Mesendoderm (in vitro differentiated cells): ENCODE measurements at regions not wholly inside any gene's neighbourhood (a gene's known extent, or its start where the extent isn't known, plus 50 kb on each side); places are given as distances from the start of the nearest gene placed in this dataset.
A peak's percentile ranks its signal among the peaks of the same experiment; 100 is the strongest.
"Not testable (repeated sequence)": the region's sequence is repeated elsewhere in the genome, so short reads cannot be mapped to it uniquely, and the experiment has no call there.

ENCODE experiments used
- DNase-seq: peaks from one replicate; pipeline ENCODE4 v3.0.0; 2013
- H2AK5ac ChIP-seq: 2 replicates; pipeline ENCODE4 v1.6.1; 2013; ENCODE audit warnings: low read length, inconsistent platforms
- H2BK120ac ChIP-seq: 2 replicates; pipeline ENCODE4 v1.6.1; 2013; ENCODE audit warnings: low read depth, mild to moderate bottlenecking, low read length, moderate library complexity, mixed read lengths
- H2BK15ac ChIP-seq: replicated peaks from 2 replicates; pipeline ENCODE4 v1.6.1; 2013; ENCODE audit warnings: low read depth, mild to moderate bottlenecking, moderate library complexity
- H2BK5ac ChIP-seq: 2 replicates; pipeline ENCODE4 v1.6.1; 2013; ENCODE audit warnings: low read length, inconsistent platforms
- H3K18ac ChIP-seq: 2 replicates; pipeline ENCODE4 v1.6.1; 2013; ENCODE audit warnings: mild to moderate bottlenecking, low read length, mixed read lengths
- H3K23ac ChIP-seq: one replicate; pipeline ENCODE4 v1.6.1; 2013; ENCODE audit warnings: low read length
- H3K27ac ChIP-seq: 2 replicates; pipeline ENCODE4 v1.5.1; 2013; ENCODE audit warnings: low read depth, mild to moderate bottlenecking, inconsistent platforms, low read length, moderate library complexity
- H3K27me3 ChIP-seq: 2 replicates; pipeline ENCODE4 v1.6.1; 2013; ENCODE audit warnings: low read length, control low read depth, mild to moderate bottlenecking, inconsistent platforms; ENCODE audit not compliant: insufficient read depth, poor library complexity
- H3K36me3 ChIP-seq: 2 replicates; pipeline ENCODE4 v1.6.1; 2013; ENCODE audit warnings: low read length, inconsistent platforms; ENCODE audit not compliant: control insufficient read depth, insufficient read depth
- H3K4ac ChIP-seq: one replicate; pipeline ENCODE4 v1.6.1; 2013; ENCODE audit warnings: low read depth, mild to moderate bottlenecking, low read length, moderate library complexity
- H3K4me1 ChIP-seq: 2 replicates; pipeline ENCODE4 v1.6.1; 2013; ENCODE audit warnings: low read depth, low read length, inconsistent platforms; ENCODE audit not compliant: control insufficient read depth
- H3K4me2 ChIP-seq: 2 replicates; pipeline ENCODE4 v1.6.1; 2013; ENCODE audit warnings: low read length
- H3K4me3 ChIP-seq: 2 replicates; pipeline ENCODE4 v1.5.1; 2013; ENCODE audit warnings: mild to moderate bottlenecking, low read length
- H3K56ac ChIP-seq: one replicate; pipeline ENCODE4 v1.6.1; 2013; ENCODE audit warnings: low read length
- H3K79me1 ChIP-seq: 2 replicates; pipeline ENCODE4 v1.6.1; 2013; ENCODE audit warnings: low read length, inconsistent platforms
- H3K79me2 ChIP-seq: 2 replicates; pipeline ENCODE4 v1.6.1; 2013; ENCODE audit warnings: mild to moderate bottlenecking, low read length; ENCODE audit not compliant: control insufficient read depth, insufficient read depth
- H3K9ac ChIP-seq: 2 replicates; pipeline ENCODE4 v1.6.1; 2013; ENCODE audit warnings: low read length, inconsistent platforms
- H4K5ac ChIP-seq: one replicate; pipeline ENCODE4 v1.6.1; 2013; ENCODE audit warnings: low read length
- H4K8ac ChIP-seq: one replicate; pipeline ENCODE4 v1.6.1; 2013; ENCODE audit warnings: low read depth, mild to moderate bottlenecking, control low read depth, low read length, moderate library complexity
- whole genome bisulfite sequencing: extraction: QIAGEN DNeasy Blood & Tissue Kit; methylation state at CpG from one replicate; pipeline ENCODE4 v1.1.7; 2013; ENCODE audit warnings: low lambda C conversion rate, missing lambda C conversion rate; ENCODE audit not compliant: insufficient coverage; ENCODE audit errors: extremely low coverage; 5-methylcytosine and 5-hydroxymethylcytosine counted together

DNA sequence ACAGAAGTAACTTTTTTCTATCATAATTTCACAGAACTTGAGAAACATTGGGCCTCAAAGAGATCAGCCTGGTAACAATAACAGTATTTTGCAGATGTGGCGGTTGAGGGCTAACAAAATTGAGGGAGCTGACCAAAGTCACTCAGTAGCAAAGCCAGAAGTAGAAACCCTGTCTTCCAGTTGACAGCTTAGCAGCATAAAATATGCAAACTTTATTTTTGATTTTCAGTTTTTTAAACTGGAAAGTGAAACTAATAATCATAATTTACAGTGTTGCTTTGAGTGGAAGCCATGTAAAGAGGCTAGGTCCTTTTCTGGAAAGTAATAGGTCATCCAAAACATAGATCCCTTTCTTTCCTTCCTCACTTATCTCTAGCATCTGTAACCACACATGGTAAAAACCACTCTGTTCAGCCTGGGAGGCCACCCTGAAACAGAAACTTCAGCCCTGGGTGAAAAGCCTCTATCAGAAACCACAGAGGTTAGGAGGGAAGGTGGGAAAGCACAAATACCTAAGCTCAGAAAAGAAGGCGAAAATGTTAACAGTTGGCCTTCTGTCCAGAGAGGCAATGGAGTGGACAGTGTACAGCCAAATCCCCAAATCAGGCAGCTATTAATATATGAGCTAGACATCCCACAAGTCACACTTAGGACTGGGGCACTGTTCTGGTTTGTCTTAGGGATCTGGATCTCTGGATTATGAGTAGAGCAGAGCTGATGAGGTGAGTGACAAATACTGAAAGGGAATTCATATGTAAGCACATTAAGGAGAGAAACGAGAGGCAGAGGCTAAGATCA, 61.1 kb upstream of the ARSJ start:
- Histone ChIP-seq H3K4me2 (no peak overlapping the region), H3K79me1 (no peaks in the 10 kb centered on the region), H4K8ac (no peak overlapping the region), H3K4me1 (no peaks in the 10 kb centered on the region), H3K36me3 (no peaks in the 10 kb centered on the region), H3K27me3 (no peaks in the 10 kb centered on the region), H3K4ac (no peak overlapping the region), H3K9ac (no peak overlapping the region), H2BK15ac (no peak overlapping the region), H2AK5ac (no peak overlapping the region), H3K79me2 (no peaks in the 10 kb centered on the region), H2BK5ac (no peak overlapping the region), H3K23ac (no peak overlapping the region), H4K5ac (no peak overlapping the region), H3K18ac (no peak overlapping the region), H3K4me3 (no peak overlapping the region), H2BK120ac (no peak overlapping the region), H3K56ac (no peak overlapping the region), H3K27ac (no peak overlapping the region)
- WGBS: no CpG with 5 or more reads among the region's 3 CpGs
- DNase-seq: peak; percentile 15

DNA sequence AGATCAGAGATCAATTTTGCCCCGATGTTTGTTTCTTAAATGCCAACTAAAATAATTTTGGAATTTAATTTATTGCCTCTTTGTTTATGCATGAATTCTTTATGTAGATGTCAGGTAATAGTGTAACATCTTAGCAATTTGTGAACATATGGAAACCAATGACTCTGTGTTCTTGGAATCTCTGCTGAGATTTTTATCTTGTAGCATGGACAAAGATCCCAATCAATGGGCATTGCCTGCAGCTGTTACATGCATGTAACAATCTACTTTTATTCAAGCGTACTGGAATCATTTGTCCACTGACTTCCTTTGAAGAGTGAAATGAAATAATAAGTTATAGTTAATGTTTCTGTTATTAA, 61.6 kb upstream of the ARSJ start:
- no peak overlapping the region for H4K8ac ChIP-seq
- no peaks in the 10 kb centered on the region for H3K79me1 ChIP-seq
- WGBS: no CpG with 5 or more reads among the region's 2 CpGs
- H3K23ac ChIP-seq: no peak overlapping the region
- DNase-seq: peak; percentile 10
- no peak overlapping the region for H2BK120ac ChIP-seq
- H2AK5ac ChIP-seq: no peak overlapping the region
- no peaks in the 10 kb centered on the region for H3K4me1 ChIP-seq
- no peak overlapping the region for H3K4ac ChIP-seq
- no peak overlapping the region for H3K18ac ChIP-seq
- no peak overlapping the region for H2BK15ac ChIP-seq
- no peaks in the 10 kb centered on the region for H3K79me2 ChIP-seq
- H3K56ac ChIP-seq: no peak overlapping the region
- H3K27me3 ChIP-seq: no peaks in the 10 kb centered on the region
- H3K4me2 ChIP-seq: no peak overlapping the region
- H4K5ac ChIP-seq: no peak overlapping the region
- no peak overlapping the region for H3K27ac ChIP-seq
- no peak overlapping the region for H2BK5ac ChIP-seq
- no peaks in the 10 kb centered on the region for H3K36me3 ChIP-seq
- no peak overlapping the region for H3K9ac ChIP-seq
- no peak overlapping the region for H3K4me3 ChIP-seq

DNA sequence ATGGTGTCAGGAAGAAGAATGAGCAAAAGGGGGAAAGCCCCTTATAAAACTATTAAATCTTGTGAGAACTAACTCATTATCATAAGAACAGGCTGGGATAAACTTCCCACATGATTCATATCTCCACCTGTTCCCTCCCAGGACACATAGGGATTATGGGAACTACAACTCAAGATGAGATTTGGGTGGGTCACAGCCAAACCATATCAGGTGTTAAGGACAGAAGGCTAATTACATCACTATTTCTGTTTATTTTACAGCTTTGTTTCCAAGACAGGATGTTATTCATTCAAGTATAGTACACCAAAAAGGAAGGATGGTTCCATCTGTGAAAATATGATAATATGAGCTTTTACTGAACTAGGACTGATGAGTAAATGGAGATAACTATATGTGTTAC, 63.7 kb upstream of the ARSJ start:
- H3K27me3 ChIP-seq: no peaks in the 10 kb centered on the region
- H2AK5ac ChIP-seq: no peak overlapping the region
- no peak overlapping the region for H3K27ac ChIP-seq
- H3K4me1 ChIP-seq: no peaks in the 10 kb centered on the region
- no peak overlapping the region for H4K8ac ChIP-seq
- no peaks in the 10 kb centered on the region for H3K79me2 ChIP-seq
- no peak overlapping the region for H3K4me2 ChIP-seq
- no peak overlapping the region for H3K23ac ChIP-seq
- DNase-seq: no peak
- no peak overlapping the region for H2BK120ac ChIP-seq
- no peak overlapping the region for H3K56ac ChIP-seq
- no peak overlapping the region for H2BK15ac ChIP-seq
- no peak overlapping the region for H3K4ac ChIP-seq
- H3K79me1 ChIP-seq: no peaks in the 10 kb centered on the region
- H4K5ac ChIP-seq: no peak overlapping the region
- no peak overlapping the region for H3K18ac ChIP-seq
- H3K9ac ChIP-seq: no peak overlapping the region
- H2BK5ac ChIP-seq: no peak overlapping the region
- no peaks in the 10 kb centered on the region for H3K36me3 ChIP-seq
- no peak overlapping the region for H3K4me3 ChIP-seq

DNA sequence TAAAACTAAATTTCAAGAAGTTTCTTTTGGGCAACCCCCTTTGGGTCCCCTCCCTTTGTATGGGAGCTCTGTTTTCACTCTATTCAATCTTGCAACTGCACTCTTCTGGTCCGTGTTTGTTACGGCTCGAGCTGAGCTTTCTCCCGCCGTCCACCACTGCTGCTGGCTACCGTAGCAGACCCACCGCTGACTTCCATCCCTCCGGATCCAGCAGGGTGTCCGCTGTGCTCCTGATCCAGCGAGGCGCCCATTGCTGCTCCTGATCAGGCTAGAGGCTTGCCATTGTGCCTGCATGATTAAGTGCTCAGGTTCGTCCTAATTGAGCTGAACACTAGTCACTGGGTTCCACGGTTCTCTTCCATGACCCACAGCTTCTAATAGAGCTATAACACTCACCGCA, 64.9 kb upstream of the ARSJ start:
- not testable (repeated sequence) for H2AK5ac ChIP-seq, H3K27me3 ChIP-seq, H3K4ac ChIP-seq, H3K9ac ChIP-seq, H3K4me3 ChIP-seq, H3K56ac ChIP-seq, H4K8ac ChIP-seq, H2BK5ac ChIP-seq, DNase-seq, H2BK120ac ChIP-seq, H3K4me2 ChIP-seq, H3K27ac ChIP-seq, H3K79me2 ChIP-seq, H3K36me3 ChIP-seq, H3K79me1 ChIP-seq, H2BK15ac ChIP-seq, H4K5ac ChIP-seq, H3K4me1 ChIP-seq, H3K18ac ChIP-seq, H3K23ac ChIP-seq
- no CpG with 5 or more reads among the region's 14 CpGs for WGBS

DNA sequence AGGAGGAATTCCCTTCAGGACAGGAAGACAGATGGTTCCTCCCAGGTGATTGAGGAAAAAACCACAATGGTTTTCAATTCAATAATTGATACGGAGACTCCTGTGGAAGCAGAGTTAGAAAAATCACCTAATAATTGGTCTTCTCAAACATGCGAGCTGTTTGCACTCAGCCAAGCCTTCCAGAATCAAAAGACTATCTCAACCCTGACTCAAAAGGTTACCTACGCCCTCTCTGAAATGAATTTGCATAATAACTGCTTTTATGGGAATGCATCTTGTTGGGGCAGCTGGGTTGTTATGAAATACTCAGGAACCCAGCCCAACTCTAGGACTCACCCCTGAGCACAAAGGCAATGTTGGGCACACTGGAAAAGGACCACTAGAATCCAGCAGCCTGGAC, 66.9 kb upstream of the ARSJ start:
- no peak overlapping the region for H2BK5ac ChIP-seq
- no peak overlapping the region for H4K8ac ChIP-seq
- no peak overlapping the region for H3K4me3 ChIP-seq
- DNase-seq: peak; percentile 23
- WGBS: no CpG with 5 or more reads among the region's 3 CpGs
- H3K23ac ChIP-seq: no peak overlapping the region
- H2BK120ac ChIP-seq: no peak overlapping the region
- H3K4ac ChIP-seq: no peak overlapping the region
- no peak overlapping the region for H3K56ac ChIP-seq
- no peak overlapping the region for H2AK5ac ChIP-seq
- no peaks in the 10 kb centered on the region for H3K36me3 ChIP-seq
- no peak overlapping the region for H3K18ac ChIP-seq
- no peaks in the 10 kb centered on the region for H3K79me2 ChIP-seq
- H3K4me2 ChIP-seq: no peak overlapping the region
- no peak overlapping the region for H3K9ac ChIP-seq
- H3K4me1 ChIP-seq: no peaks in the 10 kb centered on the region
- no peaks in the 10 kb centered on the region for H3K27me3 ChIP-seq
- H3K79me1 ChIP-seq: no peaks in the 10 kb centered on the region
- H3K27ac ChIP-seq: peak overlapping the region; percentile 81
- no peak overlapping the region for H2BK15ac ChIP-seq
- H4K5ac ChIP-seq: no peak overlapping the region

DNA sequence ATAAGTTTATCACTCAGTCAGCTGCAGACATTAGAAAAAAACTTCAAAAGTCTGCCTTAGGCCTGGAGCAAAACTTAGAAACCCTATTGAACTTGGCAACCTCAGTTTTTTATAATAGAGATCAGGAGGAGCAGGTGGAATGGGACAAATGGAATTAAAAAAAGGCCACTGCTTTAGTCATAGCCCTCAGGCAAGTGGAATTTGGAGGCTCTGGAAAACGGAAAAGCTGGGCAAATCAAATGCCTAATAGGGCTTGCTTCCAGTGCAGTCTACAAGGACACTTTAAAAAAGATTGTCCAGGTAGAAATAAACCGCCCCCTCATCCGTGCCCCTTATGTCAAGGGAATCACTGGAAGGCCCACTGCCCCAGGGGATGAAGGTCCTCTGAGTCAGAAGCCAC, 68.7 kb upstream of the ARSJ start:
- H3K56ac ChIP-seq, H3K4ac ChIP-seq, H2BK15ac ChIP-seq, H3K18ac ChIP-seq, DNase-seq, H3K27ac ChIP-seq, H2BK120ac ChIP-seq, H4K8ac ChIP-seq, H3K4me2 ChIP-seq, H3K27me3 ChIP-seq, H3K23ac ChIP-seq, H3K79me2 ChIP-seq, H3K9ac ChIP-seq, H3K79me1 ChIP-seq, H2BK5ac ChIP-seq, H3K4me3 ChIP-seq, H2AK5ac ChIP-seq, H4K5ac ChIP-seq, H3K36me3 ChIP-seq, H3K4me1 ChIP-seq: not testable (repeated sequence)
- WGBS: no CpG with 5 or more reads among the region's 3 CpGs
